Stomach (tissue), 4 donors: ENCODE measurements at regions not wholly inside any gene's neighbourhood (a gene's known extent, or its start where the extent isn't known, plus 50 kb on each side); places are given as distances from the start of the nearest gene placed in this dataset.

Experiments
- EP300 ChIP-seq: sonication (generic); formaldehyde crosslinking; IDR thresholded peaks from one replicate; pipeline ENCODE4 v1.6.1; 2017; ENCODE audit warnings: antibody characterized with exemption
- POLR2A ChIP-seq, 4 donors: fragments of 450-650 bp; IDR thresholded peaks; one replicate each; pipeline ENCODE4 v1.6.1; 2016; ENCODE audit warnings: antibody characterized with exemption in 4 of 4, control low read depth in 2 of 4, mild to moderate bottlenecking in 1 of 4, moderate library complexity in 1 of 4
- POLR2AphosphoS5 ChIP-seq, 3 donors: sonication (generic); formaldehyde crosslinking; IDR thresholded peaks; one replicate each; pipeline ENCODE4 v1.6.1; 2016; ENCODE audit warnings: antibody characterized with exemption in 3 of 3
- TF ChIP-seq, protein P1 (sequence below), 7 experiments: fragments of 450-650 bp in 4 of 7; fragments of 200-600 bp in 3 of 7; sonication (generic) in 3 of 7; IDR thresholded peaks; one replicate each; pipeline ENCODE4 v1.5.1; 2016 to 2019; ENCODE audit warnings: antibody characterized with exemption in 7 of 7, control low read depth in 2 of 7, mild to moderate bottlenecking in 1 of 7

DNA sequence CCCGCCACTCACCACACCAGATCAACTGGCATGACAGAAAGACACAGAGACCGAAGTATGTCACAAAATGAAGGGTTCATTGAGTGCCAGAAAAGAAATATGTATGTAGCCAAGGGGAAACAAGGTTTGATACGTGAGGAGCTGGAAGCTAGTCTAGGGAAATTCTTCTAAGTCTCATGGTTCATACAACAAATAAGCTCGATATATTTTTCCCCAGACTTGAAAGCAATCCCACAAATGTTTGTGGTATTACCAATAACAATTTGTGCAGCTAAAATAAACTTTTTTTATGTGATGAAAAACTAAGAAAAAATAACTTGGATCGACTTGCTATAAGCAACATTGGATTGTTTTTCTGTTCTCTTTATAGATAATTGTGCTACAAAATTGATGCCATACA is 777.0 kb downstream of the TSN start:
- TF ChIP-seq, protein P1, sequence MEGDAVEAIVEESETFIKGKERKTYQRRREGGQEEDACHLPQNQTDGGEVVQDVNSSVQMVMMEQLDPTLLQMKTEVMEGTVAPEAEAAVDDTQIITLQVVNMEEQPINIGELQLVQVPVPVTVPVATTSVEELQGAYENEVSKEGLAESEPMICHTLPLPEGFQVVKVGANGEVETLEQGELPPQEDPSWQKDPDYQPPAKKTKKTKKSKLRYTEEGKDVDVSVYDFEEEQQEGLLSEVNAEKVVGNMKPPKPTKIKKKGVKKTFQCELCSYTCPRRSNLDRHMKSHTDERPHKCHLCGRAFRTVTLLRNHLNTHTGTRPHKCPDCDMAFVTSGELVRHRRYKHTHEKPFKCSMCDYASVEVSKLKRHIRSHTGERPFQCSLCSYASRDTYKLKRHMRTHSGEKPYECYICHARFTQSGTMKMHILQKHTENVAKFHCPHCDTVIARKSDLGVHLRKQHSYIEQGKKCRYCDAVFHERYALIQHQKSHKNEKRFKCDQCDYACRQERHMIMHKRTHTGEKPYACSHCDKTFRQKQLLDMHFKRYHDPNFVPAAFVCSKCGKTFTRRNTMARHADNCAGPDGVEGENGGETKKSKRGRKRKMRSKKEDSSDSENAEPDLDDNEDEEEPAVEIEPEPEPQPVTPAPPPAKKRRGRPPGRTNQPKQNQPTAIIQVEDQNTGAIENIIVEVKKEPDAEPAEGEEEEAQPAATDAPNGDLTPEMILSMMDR (IDR thresholded peaks at IDR 0.05) = no peak
- TF ChIP-seq POLR2A (IDR thresholded peaks at IDR 0.05) = no peak
- TF ChIP-seq EP300 = no peak
- TF ChIP-seq POLR2AphosphoS5 (IDR thresholded peaks at IDR 0.05) = no peak
